ENCODE measurements at regions not wholly inside any gene's neighbourhood (a gene's known extent, or its start where the extent isn't known, plus 50 kb on each side); places are given as distances from the start of the nearest gene placed in this dataset.

DNA sequence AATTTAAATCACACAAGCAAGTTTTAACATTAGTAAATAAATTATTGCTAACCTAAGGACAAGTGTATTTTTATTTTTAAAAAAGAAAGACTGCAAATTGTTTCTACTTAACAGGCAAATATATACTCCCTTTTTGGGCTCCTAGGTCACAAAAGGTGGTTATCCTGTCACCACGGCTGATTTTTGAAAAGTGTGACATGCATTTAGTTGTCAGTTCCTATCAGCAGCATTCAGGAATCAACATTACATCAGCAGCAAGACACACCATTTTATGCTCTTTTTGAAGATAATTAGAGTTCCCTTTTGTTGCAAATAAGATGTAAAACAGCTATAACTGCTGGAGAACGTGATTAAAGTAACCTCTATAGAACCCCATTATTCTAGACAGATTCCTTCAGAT, 357.5 kb upstream of the TMCO5A start:
- H3K27me3 ChIP-seq = no peaks in the 10 kb centered on the region
- no peaks in the 10 kb centered on the region for H3K4me1 ChIP-seq
- no peaks in the 10 kb centered on the region for H3K36me3 ChIP-seq
- no peak for DNase-seq
- no peak overlapping the region for H3K4me3 ChIP-seq
- H3K27ac ChIP-seq = no peak overlapping the region
- TF ChIP-seq POLR2A (IDR thresholded peaks at IDR 0.05) (no peak), POLR2AphosphoS5 (IDR thresholded peaks at IDR 0.05) (no peak), EP300 (IDR thresholded peaks at IDR 0.05) (no peak)
- TF ChIP-seq, protein P1, sequence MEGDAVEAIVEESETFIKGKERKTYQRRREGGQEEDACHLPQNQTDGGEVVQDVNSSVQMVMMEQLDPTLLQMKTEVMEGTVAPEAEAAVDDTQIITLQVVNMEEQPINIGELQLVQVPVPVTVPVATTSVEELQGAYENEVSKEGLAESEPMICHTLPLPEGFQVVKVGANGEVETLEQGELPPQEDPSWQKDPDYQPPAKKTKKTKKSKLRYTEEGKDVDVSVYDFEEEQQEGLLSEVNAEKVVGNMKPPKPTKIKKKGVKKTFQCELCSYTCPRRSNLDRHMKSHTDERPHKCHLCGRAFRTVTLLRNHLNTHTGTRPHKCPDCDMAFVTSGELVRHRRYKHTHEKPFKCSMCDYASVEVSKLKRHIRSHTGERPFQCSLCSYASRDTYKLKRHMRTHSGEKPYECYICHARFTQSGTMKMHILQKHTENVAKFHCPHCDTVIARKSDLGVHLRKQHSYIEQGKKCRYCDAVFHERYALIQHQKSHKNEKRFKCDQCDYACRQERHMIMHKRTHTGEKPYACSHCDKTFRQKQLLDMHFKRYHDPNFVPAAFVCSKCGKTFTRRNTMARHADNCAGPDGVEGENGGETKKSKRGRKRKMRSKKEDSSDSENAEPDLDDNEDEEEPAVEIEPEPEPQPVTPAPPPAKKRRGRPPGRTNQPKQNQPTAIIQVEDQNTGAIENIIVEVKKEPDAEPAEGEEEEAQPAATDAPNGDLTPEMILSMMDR (IDR thresholded peaks at IDR 0.05) = no peak
- no peaks in the 10 kb centered on the region for H3K9me3 ChIP-seq
- 45 to 67% methylated on average over 2 of the region's 2 CpGs for WGBS, 2 donors
- intact Hi-C loops (cut with DNase I) = no loop called here

DNA sequence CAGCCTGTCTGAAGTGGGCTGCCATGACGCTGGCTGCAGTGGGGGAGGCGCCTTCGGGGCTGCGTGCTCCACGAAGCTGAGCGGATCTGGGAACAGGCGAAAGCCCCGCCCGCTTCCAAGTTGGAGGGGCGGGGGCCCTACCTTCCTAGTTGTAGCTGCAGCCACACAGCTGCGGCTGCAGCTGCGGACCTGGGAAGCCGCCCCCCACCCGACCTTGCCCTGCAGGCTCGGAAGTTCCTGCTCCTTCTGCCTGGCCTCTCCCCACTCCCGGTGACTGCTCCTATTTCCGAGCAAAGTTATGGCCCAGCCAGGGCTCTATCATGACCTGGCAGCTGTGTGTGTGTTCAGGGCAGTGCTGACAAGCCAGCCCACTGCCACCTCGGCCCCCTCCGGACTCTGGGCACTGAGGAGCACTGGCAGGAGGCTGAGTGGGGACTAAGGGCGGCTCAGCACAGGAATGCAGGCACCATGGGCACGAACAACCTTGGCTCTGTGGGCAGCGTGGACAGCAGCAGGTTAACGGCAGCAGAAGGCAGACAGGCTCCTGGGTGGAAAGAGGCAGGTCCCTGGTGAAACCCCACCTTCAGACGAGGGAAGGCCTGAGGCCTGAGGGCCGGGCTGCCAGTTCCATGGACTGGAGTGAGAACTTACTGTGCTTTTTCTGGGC, 352.4 kb upstream of the TMCO5A start:
- no peak for DNase-seq
- no peaks in the 10 kb centered on the region for H3K4me1 ChIP-seq
- H3K27ac ChIP-seq = no peak overlapping the region
- H3K36me3 ChIP-seq = no peaks in the 10 kb centered on the region
- H3K27me3 ChIP-seq = no peaks in the 10 kb centered on the region
- no peak overlapping the region for H3K4me3 ChIP-seq
- peaks cover 0 to 10% (median 0%) of the 10 kb centered on the region in 4 donors for H3K9me3 ChIP-seq
- WGBS, 2 donors = 88 to 92% methylated on average over 25 of the region's 25 CpGs
- TF ChIP-seq, protein P1 (IDR thresholded peaks at IDR 0.05) = no peak
- TF ChIP-seq POLR2A (IDR thresholded peaks at IDR 0.05) (no peak), EP300 (IDR thresholded peaks at IDR 0.05) (no peak), POLR2AphosphoS5 (IDR thresholded peaks at IDR 0.05) (no peak)
- intact Hi-C loops (cut with DNase I) = no loop called here

DNA sequence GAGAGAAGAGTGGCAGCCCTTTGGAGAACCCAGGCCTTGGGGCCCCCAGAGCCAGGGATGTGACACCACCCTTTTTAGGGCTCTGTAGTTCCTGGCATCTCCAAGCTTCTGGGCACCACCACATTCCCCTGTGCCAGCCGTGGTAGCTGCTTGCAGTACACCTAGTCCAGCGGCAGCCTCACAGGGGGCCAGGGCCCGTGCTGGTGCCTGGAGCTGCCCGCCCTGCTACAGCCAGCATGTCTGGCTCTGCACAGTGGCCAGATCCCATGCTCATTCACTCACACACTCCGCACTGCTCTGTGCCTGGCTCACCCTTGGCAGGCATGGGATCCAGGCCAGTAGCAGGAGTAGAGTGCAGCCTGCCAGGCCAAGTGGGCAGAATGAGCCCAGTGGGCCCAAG, 351.6 kb upstream of the TMCO5A start:
- TF ChIP-seq, protein P1 (IDR thresholded peaks at IDR 0.05) = no peak
- TF ChIP-seq POLR2AphosphoS5 (IDR thresholded peaks at IDR 0.05) (no peak), POLR2A (IDR thresholded peaks at IDR 0.05) (no peak), EP300 (IDR thresholded peaks at IDR 0.05) (no peak)
- Histone ChIP-seq H3K4me1 (no peaks in the 10 kb centered on the region), H3K27me3 (no peaks in the 10 kb centered on the region), H3K27ac (no peak overlapping the region), H3K4me3 (no peak overlapping the region), H3K9me3 (peaks cover 0 to 10% (median 0%) of the 10 kb centered on the region in 4 donors), H3K36me3 (no peaks in the 10 kb centered on the region)
- no peak for DNase-seq
- 88 to 91% methylated on average over 5 of the region's 5 CpGs for WGBS, 2 donors
- intact Hi-C loops (cut with DNase I) = no loop called here

DNA sequence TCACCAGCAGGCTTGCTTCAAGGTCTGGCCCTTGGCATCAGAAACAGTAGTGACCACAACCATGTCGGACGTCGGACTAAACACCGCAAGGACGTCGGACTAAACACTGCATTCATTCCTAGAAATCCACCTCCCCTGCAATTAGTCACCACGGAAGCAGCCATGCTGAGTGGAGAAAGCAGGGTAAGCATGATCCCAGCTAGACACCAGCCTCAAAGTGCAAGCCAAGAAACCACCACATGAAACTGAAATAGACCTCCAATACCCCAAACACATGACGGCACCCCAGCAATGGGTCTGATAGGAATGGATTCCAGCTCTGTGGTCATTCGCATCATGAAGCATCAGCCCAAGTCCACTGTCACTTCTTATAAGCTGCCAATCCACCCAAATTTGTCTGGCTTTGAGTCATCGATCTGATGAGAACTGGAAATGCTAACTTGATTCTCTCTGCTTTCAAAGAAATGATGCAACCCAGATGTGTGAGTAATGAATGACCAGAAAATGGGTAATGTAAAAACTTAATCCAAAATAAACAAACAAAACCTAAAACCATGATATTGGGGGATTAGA, 348.3 kb upstream of the TMCO5A start:
- WGBS, 2 donors = 92 to 95% methylated on average over 10 of the region's 10 CpGs

More for the DNA sequence above, 348.3 kb upstream of the TMCO5A start:
- intact Hi-C loops (cut with DNase I) = no loop called here
- TF ChIP-seq POLR2AphosphoS5 (IDR thresholded peaks at IDR 0.05) (no peak), POLR2A (IDR thresholded peaks at IDR 0.05) (no peak), EP300 (IDR thresholded peaks at IDR 0.05) (no peak)
- TF ChIP-seq, protein P1 (IDR thresholded peaks at IDR 0.05) = no peak
- DNase-seq = no peak
- H3K27ac ChIP-seq = no peak overlapping the region
- no peaks in the 10 kb centered on the region for H3K4me1 ChIP-seq
- no peaks in the 10 kb centered on the region for H3K27me3 ChIP-seq
- H3K4me3 ChIP-seq = no peak overlapping the region
- peaks cover 0 to 10% (median 0%) of the 10 kb centered on the region in 4 donors for H3K9me3 ChIP-seq
- no peaks in the 10 kb centered on the region for H3K36me3 ChIP-seq
